Panc1 (cell line): ENCODE measurements at regions not wholly inside any gene's neighbourhood (a gene's known extent, or its start where the extent isn't known, plus 50 kb on each side); places are given as distances from the start of the nearest gene placed in this dataset.

Experiments
- ATAC-seq: fragments of 200-7000 bp; cut with Tn5 transposase; 2 replicates; pipeline ENCODE4 v1.9.1; 2020; ENCODE audit warnings: mild to moderate bottlenecking, moderate library complexity
- BruUV-seq: library from RNA; stranded (reverse); fragments of 400-500 nt; replicated peaks from 2 replicates; lab custom pipeline; 2021; lab: Mats Ljungman, UMichigan
- CTCF ChIA-PET: fragments of 300-600 bp; sonication (Branson Sonifier 250); formaldehyde crosslinking; loops from one replicate; lab custom pipeline; 2022; ENCODE audit warnings: antibody characterized with exemption; lab: Charles Lee
- POLR2A ChIA-PET: fragments of 300-600 bp; sonication (Branson Sonifier 250); formaldehyde crosslinking; loops from one replicate; lab custom pipeline; 2022; ENCODE audit warnings: antibody characterized with exemption; lab: Charles Lee
- DNase-seq: peaks from one replicate; pipeline ENCODE4 v3.0.0-alpha.2; 2010; ENCODE audit warnings: low read depth, low spot score
- H3K27ac ChIP-seq: 2 replicates; pipeline ENCODE4 v1.5.1; 2011; ENCODE audit warnings: mild to moderate bottlenecking, low read length, inconsistent platforms
- H3K27me3 ChIP-seq: fragments of 200-500 bp; sonication (Bioruptor generic); 2 replicates; pipeline ENCODE4 v1.6.0; 2014; ENCODE audit warnings: low read length, inconsistent platforms; ENCODE audit not compliant: control insufficient read depth, insufficient read depth
- H3K36me3 ChIP-seq: fragments of 200-500 bp; sonication (Bioruptor generic); 2 replicates; pipeline ENCODE4 v1.5.1; 2014; ENCODE audit warnings: inconsistent platforms, mild to moderate bottlenecking, low read length, moderate library complexity; ENCODE audit not compliant: control insufficient read depth, insufficient read depth
- H3K4me1 ChIP-seq: 2 replicates; pipeline ENCODE4 v1.5.1; 2011; ENCODE audit warnings: inconsistent platforms, mild to moderate bottlenecking, low read length, moderate library complexity; ENCODE audit not compliant: control insufficient read depth, insufficient read depth
- H3K4me3 ChIP-seq, 2 experiments: 2 replicates each; pipeline ENCODE4 v1.5.1; 2011 to 2012; ENCODE audit warnings: low read depth in 2 of 2, low read length in 2 of 2, mild to moderate bottlenecking in 2 of 2, inconsistent platforms in 1 of 2, moderate library complexity in 1 of 2
- H3K9me3 ChIP-seq: fragments of 200-500 bp; sonication (Bioruptor generic); 2 replicates; pipeline ENCODE4 v1.5.1; 2014; ENCODE audit warnings: low read depth, mild to moderate bottlenecking, inconsistent platforms, low read length, moderate library complexity; ENCODE audit not compliant: control insufficient read depth, insufficient read depth
- POLR2AphosphoS5 ChIP-seq: IDR thresholded peaks from 2 replicates; pipeline ENCODE4 v1.6.1; 2012; ENCODE audit warnings: mild to moderate bottlenecking, low read depth, low read length, moderate library complexity
- SIN3A ChIP-seq: IDR thresholded peaks from 2 replicates; pipeline ENCODE4 v1.6.1; 2012; ENCODE audit warnings: low read depth, mild to moderate bottlenecking, low read length, moderate library complexity, borderline replicate concordance; ENCODE audit not compliant: insufficient read depth
- TCF7L2 ChIP-seq: IDR thresholded peaks from 2 replicates; pipeline ENCODE4 v1.6.1; 2011; ENCODE audit warnings: mild to moderate bottlenecking, low read depth, low read length, inconsistent platforms
- in situ Hi-C: cut with HindIII; loops from 2 replicates; pipeline ENCODE4 v1.10.0; 2016; ENCODE audit warnings: low sequenced_read_pairs, low pct_unique_long_range_greater_than_20kb
- intact Hi-C: fragments of 100-400 bp; cut with micrococcal nuclease; formaldehyde crosslinking; loops from one replicate; pipeline ENCODE4 v1.10.0; 2022; ENCODE audit not compliant: unreplicated experiment
- TF ChIP-seq, protein P1 (sequence below), 2 experiments: IDR thresholded peaks; 2 replicates each; pipeline ENCODE4 v1.6.1; 2011 to 2012; ENCODE audit warnings: low read depth in 2 of 2, control low read depth in 1 of 2, low read length in 1 of 2, mild to moderate bottlenecking in 1 of 2, moderate library complexity in 1 of 2; ENCODE audit not compliant: insufficient read depth in 1 of 2
- TF ChIP-seq, protein P2 (sequence below): fragments of 450-650 bp; IDR thresholded peaks from 2 replicates; pipeline ENCODE4 v1.5.1; 2017; ENCODE audit warnings: mild to moderate bottlenecking

DNA sequence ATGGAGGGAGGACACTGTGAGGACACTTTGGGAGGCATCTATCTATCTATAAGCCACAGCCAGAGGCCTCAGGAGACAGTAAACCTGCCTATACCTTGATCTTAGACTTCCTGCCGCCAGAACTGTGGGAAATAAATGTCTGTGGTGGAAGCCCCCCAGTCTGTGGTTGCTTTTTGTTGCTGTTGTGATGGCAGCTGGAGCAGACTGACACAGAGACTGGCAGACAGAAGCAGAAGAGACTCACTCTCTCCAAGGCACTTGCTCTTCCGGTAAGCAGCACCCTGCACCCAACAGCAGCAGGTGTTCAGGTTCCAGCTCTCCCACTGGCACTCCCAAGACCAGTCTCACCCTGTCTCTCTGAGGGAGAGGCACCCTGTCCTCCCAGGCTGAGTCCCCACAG is 297.6 kb downstream of the TTLL7 start:
- BruUV-seq: no TSS peak
- Histone ChIP-seq H3K27me3 (no peaks in the 10 kb centered on the region), H3K36me3 (no peaks in the 10 kb centered on the region), H3K27ac (no peak overlapping the region), H3K9me3 (no peaks in the 10 kb centered on the region), H3K4me3 (no peak overlapping the region), H3K4me1 (no peaks in the 10 kb centered on the region)
- ChIA-PET CTCF (no interaction called here), POLR2A (no interaction called here)
- no peak for DNase-seq
- in situ Hi-C loops (no loop called here), intact Hi-C loops (no loop called here)
- TF ChIP-seq POLR2AphosphoS5 (no peak), TCF7L2 (no peak), SIN3A (no peak)
- TF ChIP-seq, protein P1, sequence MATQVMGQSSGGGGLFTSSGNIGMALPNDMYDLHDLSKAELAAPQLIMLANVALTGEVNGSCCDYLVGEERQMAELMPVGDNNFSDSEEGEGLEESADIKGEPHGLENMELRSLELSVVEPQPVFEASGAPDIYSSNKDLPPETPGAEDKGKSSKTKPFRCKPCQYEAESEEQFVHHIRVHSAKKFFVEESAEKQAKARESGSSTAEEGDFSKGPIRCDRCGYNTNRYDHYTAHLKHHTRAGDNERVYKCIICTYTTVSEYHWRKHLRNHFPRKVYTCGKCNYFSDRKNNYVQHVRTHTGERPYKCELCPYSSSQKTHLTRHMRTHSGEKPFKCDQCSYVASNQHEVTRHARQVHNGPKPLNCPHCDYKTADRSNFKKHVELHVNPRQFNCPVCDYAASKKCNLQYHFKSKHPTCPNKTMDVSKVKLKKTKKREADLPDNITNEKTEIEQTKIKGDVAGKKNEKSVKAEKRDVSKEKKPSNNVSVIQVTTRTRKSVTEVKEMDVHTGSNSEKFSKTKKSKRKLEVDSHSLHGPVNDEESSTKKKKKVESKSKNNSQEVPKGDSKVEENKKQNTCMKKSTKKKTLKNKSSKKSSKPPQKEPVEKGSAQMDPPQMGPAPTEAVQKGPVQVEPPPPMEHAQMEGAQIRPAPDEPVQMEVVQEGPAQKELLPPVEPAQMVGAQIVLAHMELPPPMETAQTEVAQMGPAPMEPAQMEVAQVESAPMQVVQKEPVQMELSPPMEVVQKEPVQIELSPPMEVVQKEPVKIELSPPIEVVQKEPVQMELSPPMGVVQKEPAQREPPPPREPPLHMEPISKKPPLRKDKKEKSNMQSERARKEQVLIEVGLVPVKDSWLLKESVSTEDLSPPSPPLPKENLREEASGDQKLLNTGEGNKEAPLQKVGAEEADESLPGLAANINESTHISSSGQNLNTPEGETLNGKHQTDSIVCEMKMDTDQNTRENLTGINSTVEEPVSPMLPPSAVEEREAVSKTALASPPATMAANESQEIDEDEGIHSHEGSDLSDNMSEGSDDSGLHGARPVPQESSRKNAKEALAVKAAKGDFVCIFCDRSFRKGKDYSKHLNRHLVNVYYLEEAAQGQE (IDR thresholded peaks at IDR 0.05; ENCODE audit: insufficient read depth in 1 of 2, low read depth in 2 of 2, low read length in 1 of 2): no peak
- TF ChIP-seq, protein P2, sequence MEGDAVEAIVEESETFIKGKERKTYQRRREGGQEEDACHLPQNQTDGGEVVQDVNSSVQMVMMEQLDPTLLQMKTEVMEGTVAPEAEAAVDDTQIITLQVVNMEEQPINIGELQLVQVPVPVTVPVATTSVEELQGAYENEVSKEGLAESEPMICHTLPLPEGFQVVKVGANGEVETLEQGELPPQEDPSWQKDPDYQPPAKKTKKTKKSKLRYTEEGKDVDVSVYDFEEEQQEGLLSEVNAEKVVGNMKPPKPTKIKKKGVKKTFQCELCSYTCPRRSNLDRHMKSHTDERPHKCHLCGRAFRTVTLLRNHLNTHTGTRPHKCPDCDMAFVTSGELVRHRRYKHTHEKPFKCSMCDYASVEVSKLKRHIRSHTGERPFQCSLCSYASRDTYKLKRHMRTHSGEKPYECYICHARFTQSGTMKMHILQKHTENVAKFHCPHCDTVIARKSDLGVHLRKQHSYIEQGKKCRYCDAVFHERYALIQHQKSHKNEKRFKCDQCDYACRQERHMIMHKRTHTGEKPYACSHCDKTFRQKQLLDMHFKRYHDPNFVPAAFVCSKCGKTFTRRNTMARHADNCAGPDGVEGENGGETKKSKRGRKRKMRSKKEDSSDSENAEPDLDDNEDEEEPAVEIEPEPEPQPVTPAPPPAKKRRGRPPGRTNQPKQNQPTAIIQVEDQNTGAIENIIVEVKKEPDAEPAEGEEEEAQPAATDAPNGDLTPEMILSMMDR: no peak
- no peak for ATAC-seq

DNA sequence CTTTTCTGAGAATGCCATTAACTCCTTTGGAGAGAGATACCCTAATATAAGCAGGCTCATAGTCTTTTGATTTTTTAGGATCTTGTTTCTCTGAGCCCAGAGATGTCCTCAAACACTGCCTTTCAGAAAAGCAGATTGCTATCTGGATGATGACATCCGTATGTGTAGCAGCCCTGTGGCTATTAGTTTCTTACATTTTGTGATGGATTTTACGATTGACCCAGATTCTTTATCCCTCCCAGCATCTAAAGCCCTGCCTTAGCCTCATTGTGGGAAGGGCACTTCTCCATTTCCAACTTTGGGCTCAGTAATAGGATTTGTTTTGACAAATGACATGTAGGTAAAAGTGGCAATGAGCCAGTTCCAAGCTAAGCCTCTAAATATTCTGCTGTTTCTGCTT is 300.3 kb downstream of the TTLL7 start:
- POLR2A ChIA-PET: no interaction called here
- no peak overlapping the region for H3K4me3 ChIP-seq
- TF ChIP-seq POLR2AphosphoS5 (no peak), TCF7L2 (no peak), SIN3A (no peak)
- TF ChIP-seq, protein P1 (IDR thresholded peaks at IDR 0.05; ENCODE audit: insufficient read depth in 1 of 2, low read depth in 2 of 2, low read length in 1 of 2): no peak
- TF ChIP-seq, protein P2: no peak
- intact Hi-C loops (no loop called here), in situ Hi-C loops (no loop called here)
- H3K27me3 ChIP-seq: peaks cover 6% of the 10 kb centered on the region; the same call in 1 of the 2 replicates
- H3K27ac ChIP-seq: no peak overlapping the region
- ATAC-seq: no peak
- H3K36me3 ChIP-seq: no peaks in the 10 kb centered on the region
- H3K9me3 ChIP-seq: no peaks in the 10 kb centered on the region
- CTCF ChIA-PET: no interaction called here
- DNase-seq: no peak
- no TSS peak for BruUV-seq
- peaks cover 2% of the 10 kb centered on the region; the same call in 1 of the 2 replicates for H3K4me1 ChIP-seq
